ENCODE measurements at regions not wholly inside any gene's neighbourhood (a gene's known extent, or its start where the extent isn't known, plus 50 kb on each side); places are given as distances from the start of the nearest gene placed in this dataset.

- TF ChIP-seq CTCF (conservative IDR thresholded peaks at IDR 0.05; ENCODE audit: low read length) (no peak), EZH2phosphoT487 (IDR thresholded peaks at IDR 0.05; ENCODE audit: borderline replicate concordance, low read depth, low read length) (no peak)
Observed at GRCh38 chr10:130802301-130802700, 509.2 kb downstream of the TCERG1L start.
